H9 (cell line): ENCODE measurements at regions not wholly inside any gene's neighbourhood (a gene's known extent, or its start where the extent isn't known, plus 50 kb on each side); places are given as distances from the start of the nearest gene placed in this dataset.

Experiments
- DNase-seq: peaks from one replicate; pipeline ENCODE4 v3.0.0-alpha.2; 2017
- H2AFZ ChIP-seq: one replicate; pipeline ENCODE4 v1.6.1; 2013; ENCODE audit warnings: mild to moderate bottlenecking, low read length, control low read depth, moderate library complexity
- H2AK5ac ChIP-seq: 2 replicates; pipeline ENCODE4 v1.6.1; 2013; ENCODE audit warnings: low read length, control low read depth, mixed read lengths; ENCODE audit not compliant: insufficient read length
- H2BK120ac ChIP-seq: one replicate; pipeline ENCODE4 v1.6.1; 2013; ENCODE audit warnings: low read depth, mild to moderate bottlenecking, low read length, control low read depth, inconsistent platforms; ENCODE audit not compliant: poor library complexity, severe bottlenecking
- H2BK12ac ChIP-seq: 2 replicates; pipeline ENCODE4 v1.6.1; 2013; ENCODE audit warnings: low read length, control low read depth, mixed read lengths, low read depth; ENCODE audit not compliant: insufficient read length
- H2BK15ac ChIP-seq: 2 replicates; pipeline ENCODE4 v1.6.1; 2013; ENCODE audit warnings: low read depth, low read length, control low read depth
- H2BK20ac ChIP-seq: one replicate; pipeline ENCODE4 v1.6.1; 2013; ENCODE audit warnings: low read depth, mild to moderate bottlenecking, low read length, control low read depth, inconsistent platforms; ENCODE audit not compliant: poor library complexity, severe bottlenecking
- H2BK5ac ChIP-seq: 2 replicates; pipeline ENCODE4 v1.6.1; 2013; ENCODE audit warnings: low read length, control low read depth, mixed read lengths; ENCODE audit not compliant: insufficient read length
- H3K14ac ChIP-seq: 2 replicates; pipeline ENCODE4 v1.6.1; 2013; ENCODE audit warnings: low read length, control low read depth; ENCODE audit not compliant: insufficient read depth
- H3K18ac ChIP-seq: 2 replicates; pipeline ENCODE4 v1.6.1; 2013; ENCODE audit warnings: low read depth, mild to moderate bottlenecking, mixed read lengths, low read length, control low read depth; ENCODE audit not compliant: insufficient read length
- H3K23ac ChIP-seq: 2 replicates; pipeline ENCODE4 v1.6.1; 2013; ENCODE audit warnings: low read length, control low read depth, mixed read lengths, low read depth; ENCODE audit not compliant: insufficient read length
- H3K23me2 ChIP-seq: 2 replicates; pipeline ENCODE4 v1.6.1; 2013; ENCODE audit warnings: low read depth, mild to moderate bottlenecking, mixed read lengths, low read length, control low read depth; ENCODE audit not compliant: insufficient read length, poor library complexity, severe bottlenecking
- H3K27ac ChIP-seq: 2 replicates; pipeline ENCODE4 v1.5.1; 2013; ENCODE audit warnings: low read length, control low read depth, mixed read lengths, low read depth; ENCODE audit not compliant: insufficient read length
- H3K27me3 ChIP-seq: 2 replicates; pipeline ENCODE4 v1.6.1; 2013; ENCODE audit warnings: low read length, control low read depth, inconsistent platforms; ENCODE audit not compliant: insufficient read depth
- H3K4ac ChIP-seq: 2 replicates; pipeline ENCODE4 v1.6.1; 2013; ENCODE audit warnings: low read depth, mild to moderate bottlenecking, control low read depth, inconsistent platforms, low read length, moderate library complexity
- H3K4me1 ChIP-seq: 2 replicates; pipeline ENCODE4 v1.6.1; 2013; ENCODE audit warnings: low read length, control low read depth, inconsistent platforms; ENCODE audit not compliant: insufficient read depth
- H3K4me2 ChIP-seq: 2 replicates; pipeline ENCODE4 v1.6.1; 2013; ENCODE audit warnings: low read length, control low read depth, mixed read lengths; ENCODE audit not compliant: insufficient read length, insufficient read depth
- H3K56ac ChIP-seq: 2 replicates; pipeline ENCODE4 v1.6.1; 2013; ENCODE audit warnings: low read depth, mild to moderate bottlenecking, mixed read lengths, low read length, control low read depth; ENCODE audit not compliant: insufficient read length
- H3K79me1 ChIP-seq: 2 replicates; pipeline ENCODE4 v1.6.1; 2013; ENCODE audit warnings: low read depth, mild to moderate bottlenecking, moderate library complexity, low read length, control low read depth, inconsistent platforms; ENCODE audit not compliant: insufficient read depth, poor library complexity, severe bottlenecking
- H3K79me2 ChIP-seq: 2 replicates; pipeline ENCODE4 v1.6.1; 2013; ENCODE audit warnings: low read length, control low read depth, inconsistent platforms; ENCODE audit not compliant: insufficient read depth
- H3K9ac ChIP-seq: 2 replicates; pipeline ENCODE4 v1.6.1; 2013; ENCODE audit warnings: low read length, control low read depth, mixed read lengths; ENCODE audit not compliant: insufficient read length; ENCODE audit errors: extremely low read depth
- H3K9me3 ChIP-seq: one replicate; pipeline ENCODE4 v1.6.1; 2013; ENCODE audit warnings: low read depth, low read length, inconsistent platforms; ENCODE audit not compliant: control insufficient read depth
- H3T11ph ChIP-seq: one replicate; pipeline ENCODE4 v1.6.1; 2013; ENCODE audit warnings: mild to moderate bottlenecking, low read length, control low read depth, inconsistent platforms
- H4K20me1 ChIP-seq: one replicate; pipeline ENCODE4 v1.6.1; 2013; ENCODE audit not compliant: control insufficient read depth, insufficient read length, insufficient read depth
- H4K5ac ChIP-seq: 2 replicates; pipeline ENCODE4 v1.6.1; 2013; ENCODE audit warnings: low read depth, mild to moderate bottlenecking, mixed read lengths, low read length, control low read depth; ENCODE audit not compliant: insufficient read length
- H4K8ac ChIP-seq: replicated peaks from 2 replicates; pipeline ENCODE4 v1.6.1; 2013; ENCODE audit warnings: low read length, control low read depth, mixed read lengths, low read depth; ENCODE audit not compliant: insufficient read length
- H4K91ac ChIP-seq: 2 replicates; pipeline ENCODE4 v1.6.1; 2013; ENCODE audit warnings: low read depth, mild to moderate bottlenecking, moderate library complexity, mixed read lengths, low read length, control low read depth; ENCODE audit not compliant: insufficient read length
- H3K27ac Mint-ChIP-seq, 3 experiments: 2 replicates in 2 of 3; 3 replicates in 1 of 3; pipeline ENCODE4 v1.8.0; 2020 to 2021; ENCODE audit warnings: mixed read lengths in 3 of 3, mild to moderate bottlenecking in 1 of 3, moderate library complexity in 1 of 3
- H3K27me3 Mint-ChIP-seq: 2 replicates; pipeline ENCODE4 v1.8.0; 2021; ENCODE audit warnings: low read depth, mild to moderate bottlenecking, moderate library complexity, mixed read lengths
- H3K36me3 Mint-ChIP-seq, 3 experiments: 2 replicates in 2 of 3; 3 replicates in 1 of 3; pipeline ENCODE4 v1.8.0; 2020 to 2021; ENCODE audit warnings: low read depth in 3 of 3, mixed read lengths in 3 of 3; ENCODE audit not compliant: insufficient read depth in 1 of 3
- H3K4me1 Mint-ChIP-seq, 2 experiments: 2 replicates each; pipeline ENCODE4 v1.8.0; 2020; ENCODE audit warnings: mixed read lengths in 2 of 2
- H3K4me3 Mint-ChIP-seq, 2 experiments: 2 replicates in 1 of 2; 3 replicates in 1 of 2; pipeline ENCODE4 v1.8.0; 2020 to 2021; ENCODE audit warnings: mild to moderate bottlenecking in 2 of 2, mixed read lengths in 2 of 2, moderate library complexity in 1 of 2
- H3K9me3 Mint-ChIP-seq, 2 experiments: 2 replicates in 1 of 2; 3 replicates in 1 of 2; pipeline ENCODE4 v1.8.0; 2020; ENCODE audit warnings: mild to moderate bottlenecking in 2 of 2, mixed read lengths in 2 of 2, moderate library complexity in 1 of 2
- WGBS: extraction: QIAGEN DNeasy Blood & Tissue Kit; methylation state at CpG from one replicate; pipeline ENCODE4 v1.1.7; 2013; ENCODE audit warnings: missing lambda C conversion rate, low lambda C conversion rate, mixed read lengths; ENCODE audit not compliant: insufficient read length; ENCODE audit errors: extremely low coverage; 5-methylcytosine and 5-hydroxymethylcytosine counted together
- TF ChIP-seq, protein P1 (sequence below): fragments of 200-600 bp; sonication (generic); conservative IDR thresholded peaks from 3 replicates; pipeline ENCODE4 v1.8.0; 2021; ENCODE audit warnings: antibody characterized with exemption, mild to moderate bottlenecking

DNA sequence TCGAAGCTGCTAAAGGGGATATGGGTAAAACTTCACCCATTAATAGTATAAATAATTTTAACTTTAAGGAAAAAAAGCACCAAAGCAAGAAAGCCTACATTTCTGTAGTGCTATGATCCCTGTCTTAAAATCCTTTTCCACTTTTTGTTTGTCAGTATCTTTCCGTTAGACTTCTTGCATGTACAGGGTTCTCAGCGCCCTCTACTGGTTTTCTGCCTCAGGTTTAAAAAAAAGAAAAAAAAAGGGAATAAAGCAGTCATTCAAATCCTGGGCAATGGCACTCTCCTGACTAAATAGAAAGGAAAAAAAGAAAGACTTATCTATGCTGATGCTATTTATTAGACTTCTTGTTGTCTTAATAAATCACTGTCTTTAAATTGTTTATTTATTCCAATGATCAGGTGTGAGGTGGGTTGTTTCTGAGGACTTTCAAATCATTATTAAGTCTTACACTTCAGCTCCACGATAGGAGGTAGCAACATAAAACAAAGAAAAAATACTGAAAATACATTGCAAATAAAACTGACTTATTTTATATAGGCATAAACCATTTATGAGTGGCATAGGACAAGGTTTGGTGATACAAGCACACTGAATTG, 475.4 kb upstream of the NR5A2 start:
- H3K4me1 ChIP-seq, result no peaks in the 10 kb centered on the region
- no peak overlapping the region for H3K9ac ChIP-seq
- H3K23ac ChIP-seq, result no peak overlapping the region
- no peak overlapping the region for H3K14ac ChIP-seq
- no peak overlapping the region for H2AK5ac ChIP-seq
- H3T11ph ChIP-seq, result no peak overlapping the region
- H3K56ac ChIP-seq, result no peak overlapping the region
- H2AFZ ChIP-seq, result no peak overlapping the region
- no peak overlapping the region for H2BK15ac ChIP-seq
- H4K20me1 ChIP-seq, result no peaks in the 10 kb centered on the region
- H3K23me2 ChIP-seq, result no peaks in the 10 kb centered on the region
- H3K27ac Mint-ChIP-seq, result no peak overlapping the region
- TF ChIP-seq, protein P1, sequence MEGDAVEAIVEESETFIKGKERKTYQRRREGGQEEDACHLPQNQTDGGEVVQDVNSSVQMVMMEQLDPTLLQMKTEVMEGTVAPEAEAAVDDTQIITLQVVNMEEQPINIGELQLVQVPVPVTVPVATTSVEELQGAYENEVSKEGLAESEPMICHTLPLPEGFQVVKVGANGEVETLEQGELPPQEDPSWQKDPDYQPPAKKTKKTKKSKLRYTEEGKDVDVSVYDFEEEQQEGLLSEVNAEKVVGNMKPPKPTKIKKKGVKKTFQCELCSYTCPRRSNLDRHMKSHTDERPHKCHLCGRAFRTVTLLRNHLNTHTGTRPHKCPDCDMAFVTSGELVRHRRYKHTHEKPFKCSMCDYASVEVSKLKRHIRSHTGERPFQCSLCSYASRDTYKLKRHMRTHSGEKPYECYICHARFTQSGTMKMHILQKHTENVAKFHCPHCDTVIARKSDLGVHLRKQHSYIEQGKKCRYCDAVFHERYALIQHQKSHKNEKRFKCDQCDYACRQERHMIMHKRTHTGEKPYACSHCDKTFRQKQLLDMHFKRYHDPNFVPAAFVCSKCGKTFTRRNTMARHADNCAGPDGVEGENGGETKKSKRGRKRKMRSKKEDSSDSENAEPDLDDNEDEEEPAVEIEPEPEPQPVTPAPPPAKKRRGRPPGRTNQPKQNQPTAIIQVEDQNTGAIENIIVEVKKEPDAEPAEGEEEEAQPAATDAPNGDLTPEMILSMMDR, result peak; percentile 84
- H3K4me2 ChIP-seq, result no peak overlapping the region
- no peak overlapping the region for H3K18ac ChIP-seq
- H3K9me3 ChIP-seq, result no peaks in the 10 kb centered on the region
- WGBS, result no CpG with 5 or more reads among the region's 4 CpGs
- H3K4me1 Mint-ChIP-seq, result peaks cover 3 to 4% of the 10 kb centered on the region in 2 experiments; a peak in 2 of 4 replicates
- no peak overlapping the region for H3K27ac ChIP-seq
- H3K79me2 ChIP-seq, result no peaks in the 10 kb centered on the region
- H2BK12ac ChIP-seq, result no peak overlapping the region
- no peaks in the 10 kb centered on the region for H3K79me1 ChIP-seq
- no peak overlapping the region for H4K5ac ChIP-seq
- H2BK20ac ChIP-seq, result no peak overlapping the region
- H3K27me3 Mint-ChIP-seq, result no peaks in the 10 kb centered on the region
- no peak overlapping the region for H2BK120ac ChIP-seq
- no peak overlapping the region for H4K91ac ChIP-seq
- peaks cover 0 to 2% of the 10 kb centered on the region in 2 experiments; a peak in 2 of 5 replicates for H3K9me3 Mint-ChIP-seq
- no peaks in the 10 kb centered on the region for H3K36me3 Mint-ChIP-seq
- no peak for DNase-seq
- H2BK5ac ChIP-seq, result no peak overlapping the region
- no peak overlapping the region for H4K8ac ChIP-seq
- no peak overlapping the region for H3K4ac ChIP-seq
- H3K27me3 ChIP-seq, result no peaks in the 10 kb centered on the region
- H3K4me3 Mint-ChIP-seq, result no peak overlapping the region
